ENCODE measurements at regions not wholly inside any gene's neighbourhood (a gene's known extent, or its start where the extent isn't known, plus 50 kb on each side); places are given as distances from the start of the nearest gene placed in this dataset.

DNA sequence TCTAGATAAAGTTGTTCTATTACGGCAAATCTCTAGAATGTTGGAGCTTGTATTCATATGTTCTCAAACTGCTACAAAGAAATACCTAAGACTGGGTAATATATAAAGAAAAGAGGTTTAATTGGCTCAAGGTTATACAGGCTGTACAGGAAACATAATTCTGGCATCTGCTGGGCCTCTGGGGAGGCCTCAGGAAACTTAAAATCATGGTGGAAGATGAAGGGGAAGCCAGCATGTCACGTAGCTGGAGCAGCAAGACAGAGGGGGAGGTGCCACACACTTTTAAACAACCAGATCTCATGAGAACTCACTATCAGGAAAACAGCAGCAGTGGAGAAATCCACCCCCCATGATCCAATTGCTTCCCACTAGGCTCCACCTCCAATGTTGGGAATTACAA is 390.4 kb upstream of the ADGRL4 start:
- DNase-seq, result no peak

DNA sequence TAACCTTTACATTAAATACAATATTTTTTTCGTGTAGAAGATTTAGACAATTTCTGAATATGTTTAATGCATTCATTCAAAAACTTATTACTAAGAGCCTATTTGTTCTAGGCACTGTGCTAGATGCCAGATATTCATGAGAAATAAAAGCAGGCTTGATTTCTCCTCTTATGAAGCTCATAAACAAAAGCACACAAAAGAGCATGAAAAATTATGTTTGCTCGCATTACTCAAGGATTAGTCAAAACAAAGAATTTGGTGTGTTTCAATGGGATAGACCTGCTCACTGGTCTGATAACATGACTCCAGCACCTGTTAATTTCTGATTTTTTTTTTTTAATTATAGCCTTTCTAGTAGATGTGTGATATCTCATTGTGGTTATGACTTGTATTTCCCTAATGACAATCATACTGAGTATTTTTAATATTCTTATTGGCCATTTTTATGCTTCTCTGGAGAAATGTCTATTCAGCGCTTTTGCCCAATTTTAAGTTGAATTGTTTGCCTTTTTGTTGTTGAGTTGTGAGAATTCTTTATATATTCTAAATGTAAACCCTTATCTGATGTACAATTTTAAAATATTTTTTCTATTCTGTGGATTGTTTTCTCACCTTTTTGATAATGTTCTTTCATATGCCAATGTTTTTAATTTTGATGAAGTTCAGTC is 382.3 kb upstream of the ADGRL4 start:
- DNase-seq, result peak; percentile 25

DNA sequence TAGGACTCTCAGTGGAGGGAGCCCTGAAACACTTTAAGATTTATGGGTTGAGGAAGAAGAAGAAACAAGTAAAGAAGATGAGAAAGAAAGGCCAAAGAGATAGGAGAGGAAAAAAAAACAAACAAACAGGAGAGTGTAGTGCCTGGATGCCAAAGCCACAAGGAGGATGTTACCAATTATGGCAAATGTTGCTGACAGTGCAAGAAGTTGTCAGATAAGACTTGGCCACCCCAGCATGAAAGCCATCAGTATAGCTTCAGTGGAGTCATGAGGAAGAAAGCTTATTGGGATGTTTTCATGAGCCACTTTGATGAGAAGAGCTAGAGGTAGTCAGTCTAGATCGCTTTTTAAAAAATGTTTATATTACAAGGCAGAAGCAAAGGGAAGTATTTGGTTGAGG is 380.2 kb upstream of the ADGRL4 start:
- DNase-seq, result no peak

GRCh38 chr1:79380078-79380477 is 373.5 kb upstream of the ADGRL4 start:
- peak; percentile 59 for DNase-seq

DNA sequence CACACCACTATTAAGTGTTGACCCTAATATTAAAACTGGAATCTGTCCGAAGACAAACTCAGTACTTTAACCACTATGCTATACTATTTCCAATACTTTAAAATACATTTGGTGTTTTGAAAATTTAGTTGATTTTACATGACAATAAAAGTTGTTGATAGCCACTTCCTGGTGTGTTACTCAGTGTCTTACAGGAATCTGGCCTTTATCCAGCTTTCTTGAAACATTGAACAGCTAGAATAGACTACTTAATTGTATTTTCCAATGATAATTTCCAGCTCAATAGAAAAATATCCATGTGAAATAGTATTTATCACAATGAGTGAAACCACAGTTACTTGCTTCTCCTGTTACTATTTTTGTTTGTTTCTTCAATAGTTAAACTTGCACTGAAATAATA is 369.6 kb upstream of the ADGRL4 start:
- peak; percentile 33 for DNase-seq

GRCh38 chr1:79375352-79375751 is 368.8 kb upstream of the ADGRL4 start:
- DNase-seq, result peak; percentile 9

GRCh38 chr1:79374397-79374796 is 367.9 kb upstream of the ADGRL4 start:
- no peak for DNase-seq

DNA sequence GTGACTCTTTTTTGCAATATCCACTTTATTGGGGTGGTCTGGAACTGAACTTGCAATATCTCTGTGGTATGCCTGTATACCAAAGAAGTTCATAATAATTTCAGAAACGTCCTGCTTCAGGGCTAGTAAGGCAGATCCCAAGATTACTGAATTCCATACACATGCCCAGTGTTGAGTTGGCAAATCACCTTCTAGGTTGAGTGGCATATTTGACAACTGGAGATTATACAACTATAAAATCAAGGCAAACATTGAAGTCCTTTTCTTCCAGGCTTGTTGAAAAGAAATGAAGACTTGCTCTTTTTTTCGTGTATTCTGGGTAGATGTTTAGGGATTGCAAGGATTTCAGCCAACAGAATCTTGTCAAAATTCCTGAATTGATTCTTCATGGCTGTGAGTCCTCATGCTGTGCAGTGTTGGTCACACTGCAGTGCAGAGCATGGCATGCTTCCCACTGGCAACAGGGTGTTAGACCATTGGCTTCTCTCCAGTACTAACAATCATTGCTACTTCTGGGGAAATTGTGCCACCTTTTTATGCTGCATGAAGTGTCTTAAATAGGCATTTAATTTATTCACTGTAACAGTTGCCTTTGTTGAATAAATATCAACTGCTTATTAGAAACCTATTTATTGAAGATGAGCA is 367.1 kb upstream of the ADGRL4 start:
- peak; percentile 80 for DNase-seq

DNA sequence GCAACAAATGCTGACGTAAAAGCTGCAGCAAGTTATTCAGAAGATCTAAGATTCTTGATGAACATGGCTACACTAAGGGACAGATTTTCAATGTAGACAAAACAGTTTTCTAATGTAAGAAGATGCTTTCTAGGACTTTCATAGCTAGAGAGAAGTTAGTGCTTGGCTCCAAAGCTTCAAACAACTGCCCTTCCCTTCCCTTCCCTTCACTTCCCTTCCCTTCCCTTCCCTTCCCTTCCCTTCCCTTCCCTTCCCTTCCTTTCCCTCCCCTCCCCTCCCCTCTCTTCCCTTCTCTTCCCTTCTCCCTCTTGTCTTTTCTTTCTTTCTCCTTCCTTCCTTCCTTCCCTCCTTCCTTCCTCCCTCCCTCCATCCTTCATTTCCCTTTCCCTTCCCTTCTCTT is 365.3 kb upstream of the ADGRL4 start:
- no peak for DNase-seq

DNA sequence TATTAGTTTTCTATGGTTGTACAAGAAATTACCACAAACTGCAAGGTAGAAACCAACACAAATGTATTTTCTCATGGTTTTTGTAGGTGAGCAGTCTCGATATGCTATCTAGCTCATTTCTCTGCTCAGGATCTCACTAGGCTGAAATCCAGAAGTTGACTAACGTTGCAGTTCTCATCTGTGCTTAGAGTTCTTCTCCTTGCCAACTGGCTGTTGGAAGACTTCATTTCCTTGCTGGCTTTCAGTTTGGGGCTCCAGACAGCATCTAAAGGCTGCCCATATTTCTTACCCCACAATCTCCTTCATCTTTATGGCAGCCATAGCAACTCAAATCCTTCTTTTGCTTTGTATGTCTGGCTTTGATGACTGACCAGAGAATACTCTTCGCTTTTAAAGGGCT is 362.6 kb upstream of the ADGRL4 start:
- DNase-seq, result no peak

DNA sequence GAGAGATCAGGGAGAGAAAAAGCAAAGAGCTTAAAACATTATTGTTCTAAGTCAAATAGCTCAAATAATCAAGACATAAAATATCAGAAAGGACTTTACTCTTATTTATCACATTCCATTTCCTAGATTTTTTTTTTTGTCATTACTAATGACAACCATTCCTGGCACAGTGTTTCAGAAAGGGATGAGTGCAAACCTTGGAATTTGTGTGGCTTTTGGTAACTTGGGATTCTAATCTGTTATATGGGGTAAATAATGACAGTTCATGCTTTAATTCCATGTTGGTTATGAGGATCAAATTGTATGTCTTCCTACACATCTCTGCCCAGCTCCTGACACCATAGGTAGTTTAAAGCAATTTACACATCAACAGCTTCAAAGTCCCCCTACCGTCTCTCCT is 358.4 kb upstream of the ADGRL4 start:
- no peak for DNase-seq

DNA sequence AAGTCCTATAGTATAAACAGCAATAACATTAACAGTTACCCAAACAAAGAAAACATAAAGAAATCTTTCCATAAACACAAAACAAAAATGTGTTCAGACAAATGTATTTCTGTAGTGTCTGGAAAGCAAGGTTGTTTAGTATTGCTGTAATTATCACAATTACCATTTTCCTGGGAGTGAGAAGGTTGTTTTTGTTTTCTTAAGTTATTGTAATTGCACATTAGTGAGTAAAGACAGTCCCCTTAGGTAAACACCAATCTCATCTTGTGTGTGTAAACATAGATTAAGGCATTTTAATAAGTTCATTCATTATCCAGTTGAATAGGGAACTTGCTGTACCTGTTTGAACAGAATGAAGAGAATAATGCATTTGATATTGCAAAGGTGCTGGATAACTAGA is 356.9 kb upstream of the ADGRL4 start:
- peak; percentile 83 for DNase-seq

- DNase-seq, result peak; percentile 34
Observed at GRCh38 chr1:79362470-79362869, 355.9 kb upstream of the ADGRL4 start.

- DNase-seq, result no peak
Observed at GRCh38 chr1:79355090-79355489, 348.6 kb upstream of the ADGRL4 start.

GRCh38 chr1:79353224-79353623 is 346.7 kb upstream of the ADGRL4 start:
- DNase-seq, result peak; percentile 35

- DNase-seq, result no peak
Observed at GRCh38 chr1:79326875-79327274, 320.3 kb upstream of the ADGRL4 start.

DNA sequence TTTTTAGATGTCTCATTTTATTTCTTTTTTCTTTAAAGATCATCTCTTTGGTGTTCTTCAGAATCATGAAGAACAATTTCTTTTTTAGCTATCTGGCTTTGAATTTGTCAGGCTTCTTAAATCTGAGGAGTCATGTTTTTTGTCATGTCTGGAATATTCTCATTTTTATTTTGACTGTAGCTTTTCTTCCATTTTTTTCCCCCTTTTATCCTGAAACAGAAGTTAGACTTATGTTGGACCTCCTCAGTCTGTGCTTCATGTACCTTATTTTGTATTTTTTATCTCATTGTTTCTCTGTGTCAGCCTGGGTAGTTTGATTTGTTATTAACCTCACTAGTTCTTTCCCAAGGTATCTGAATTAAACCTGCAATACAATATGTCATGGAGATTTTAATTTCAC is 319.2 kb upstream of the ADGRL4 start:
- no peak for DNase-seq

GRCh38 chr1:79325126-79325525 is 318.6 kb upstream of the ADGRL4 start:
- no peak for DNase-seq

DNA sequence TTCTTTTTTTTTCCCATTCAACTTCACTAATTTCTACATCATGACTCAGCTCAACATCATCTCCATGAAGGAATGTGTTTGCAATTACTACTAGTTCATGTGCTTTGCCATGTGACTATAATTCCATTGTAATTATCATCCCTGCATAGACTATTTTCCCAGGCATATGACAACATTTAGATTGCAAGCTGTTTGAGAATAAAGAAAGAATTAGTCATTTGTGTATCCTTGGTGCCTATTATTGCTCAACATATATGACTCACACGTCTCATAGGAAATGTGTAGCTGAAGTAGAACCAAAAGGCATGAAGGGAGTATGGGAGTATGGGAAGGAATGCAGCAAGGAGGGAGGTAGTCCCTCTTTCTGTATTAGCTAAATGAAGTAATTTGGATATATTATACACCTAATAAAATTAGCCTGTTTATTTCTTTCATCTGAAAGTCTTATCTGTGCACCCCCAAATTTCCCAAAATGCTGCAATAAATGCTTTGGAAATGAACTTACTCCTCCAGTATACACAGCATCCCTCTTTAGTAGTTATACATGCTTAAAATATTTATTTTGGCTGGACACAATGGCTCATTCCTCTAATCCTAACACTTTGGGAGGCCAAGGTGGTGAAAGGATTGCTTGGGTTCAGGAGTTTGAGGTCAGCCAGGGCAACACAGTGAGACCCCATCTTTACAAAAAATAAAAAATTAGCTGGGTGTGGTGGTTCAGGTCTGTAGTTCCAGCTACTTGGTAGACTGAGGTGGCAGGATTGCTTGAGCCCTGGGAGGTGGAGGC is 316.9 kb upstream of the ADGRL4 start:
- peak; percentile 42 for DNase-seq

- DNase-seq, result no peak
Observed at GRCh38 chr1:79322511-79323027, 316.0 kb upstream of the ADGRL4 start.

DNA sequence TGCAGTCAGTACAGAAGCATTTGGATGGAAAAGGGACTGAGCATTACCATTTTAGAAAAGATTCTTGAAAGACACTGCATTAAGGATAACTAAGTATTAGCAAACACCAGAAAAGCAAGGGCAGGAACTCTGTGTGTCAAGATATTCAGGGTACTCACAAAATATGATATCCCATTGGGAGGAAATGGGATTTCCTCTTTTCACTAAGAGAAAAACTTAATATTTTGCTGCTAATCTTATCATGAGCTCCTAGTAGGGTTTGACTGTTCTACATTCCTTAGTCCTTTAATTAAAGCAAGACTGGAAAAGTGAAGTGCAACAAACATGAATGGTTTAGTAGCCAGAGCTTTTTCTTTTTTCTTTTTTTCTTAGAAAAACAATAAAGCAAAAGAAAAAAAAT is 305.9 kb upstream of the ADGRL4 start:
- no peak for DNase-seq

GRCh38 chr1:79310609-79311008 is 304.1 kb upstream of the ADGRL4 start:
- peak; percentile 48 for DNase-seq

DNA sequence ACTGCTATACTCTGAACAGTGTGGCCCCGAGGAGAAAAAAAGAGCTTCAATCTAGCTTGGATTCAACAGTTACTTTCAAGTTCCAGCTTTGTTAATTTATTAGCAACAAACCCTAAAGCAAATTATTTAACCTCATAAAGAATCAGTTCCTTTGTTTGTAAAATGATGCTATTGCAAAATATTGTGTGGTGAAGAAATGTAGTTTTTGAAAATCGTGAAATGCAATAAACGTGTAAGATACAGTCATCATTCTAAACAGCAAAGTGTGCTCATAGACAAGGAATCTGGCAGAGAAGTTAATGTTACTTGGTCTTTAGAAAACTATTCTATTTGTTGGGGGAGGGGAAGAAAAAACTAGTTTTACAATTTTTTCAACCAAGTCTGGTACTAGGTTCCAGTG is 297.6 kb upstream of the ADGRL4 start:
- no peak for DNase-seq

GRCh38 chr1:79303040-79303439 is 296.5 kb upstream of the ADGRL4 start:
- DNase-seq, result peak; percentile 2
